H1 (cell line): ENCODE measurements at regions not wholly inside any gene's neighbourhood (a gene's known extent, or its start where the extent isn't known, plus 50 kb on each side); places are given as distances from the start of the nearest gene placed in this dataset.

ENCODE experiments used
- CTCF ChIA-PET: fragments of 300-600 bp; sonication (Branson Sonifier 250); formaldehyde crosslinking; loops from one replicate; lab custom pipeline; 2021; ENCODE audit not compliant: partially characterized antibody; lab: Charles Lee
- POLR2A ChIA-PET: fragments of 300-600 bp; sonication (Branson Sonifier 250); formaldehyde crosslinking; loops from one replicate; lab custom pipeline; 2021; ENCODE audit warnings: inconsistent platforms; ENCODE audit not compliant: partially characterized antibody; lab: Charles Lee
- DNase-seq, 2 experiments: peaks; one replicate each; pipeline versions ENCODE4 v3.0.0 to v3.0.0-alpha.2; 2010 to 2022; ENCODE audit warnings: low spot score in 2 of 2, low read depth in 1 of 2, mixed read lengths in 1 of 2
- FAIRE-seq: peaks from 2 replicates; lab custom pipeline; 2011; peaks lifted over from hg19 to GRCh38; lab: Jason Lieb, UNC
- H2AFZ ChIP-seq: 2 replicates; pipeline ENCODE4 v1.8.1; 2012; ENCODE audit warnings: low read length, inconsistent platforms
- H2AK5ac ChIP-seq: 2 replicates; pipeline ENCODE4 v1.6.1; 2013; ENCODE audit warnings: low read depth, low read length
- H2BK120ac ChIP-seq: replicated peaks from 2 replicates; pipeline ENCODE3; 2013; ENCODE audit warnings: low read depth, low read length, inconsistent platforms
- H2BK12ac ChIP-seq: 2 replicates; pipeline ENCODE4 v1.6.1; 2013; ENCODE audit warnings: low read depth, low read length
- H2BK15ac ChIP-seq: 2 replicates; pipeline ENCODE4 v1.6.1; 2013; ENCODE audit warnings: low read length
- H2BK20ac ChIP-seq: 2 replicates; pipeline ENCODE4 v1.6.1; 2013; ENCODE audit warnings: low read length
- H2BK5ac ChIP-seq: 2 replicates; pipeline ENCODE4 v1.6.1; 2013; ENCODE audit warnings: low read depth, low read length
- H3K14ac ChIP-seq: 2 replicates; pipeline ENCODE4 v1.6.1; 2013; ENCODE audit warnings: inconsistent platforms; ENCODE audit not compliant: insufficient read length
- H3K18ac ChIP-seq: 2 replicates; pipeline ENCODE4 v1.6.1; 2013; ENCODE audit warnings: low read length; ENCODE audit errors: extremely low read depth
- H3K23ac ChIP-seq: 2 replicates; pipeline ENCODE4 v1.6.1; 2013; ENCODE audit warnings: inconsistent platforms; ENCODE audit not compliant: insufficient read length
- H3K23me2 ChIP-seq: 2 replicates; pipeline ENCODE4 v1.6.1; 2013; ENCODE audit warnings: low read depth, low read length
- H3K27ac ChIP-seq: 2 replicates; pipeline ENCODE4 v1.6.1; 2011; ENCODE audit warnings: low read depth, low read length, inconsistent platforms
- H3K27me3 ChIP-seq, 4 experiments: replicated peaks in 1 of 4; 1 replicate in 1 of 4; 2 replicates in 3 of 4; pipeline versions ENCODE4 v1.6.1 to v1.8.1; 2011 to 2013; ENCODE audit warnings: low read length in 3 of 4, mild to moderate bottlenecking in 3 of 4, inconsistent platforms in 2 of 4, mixed read lengths in 2 of 4, moderate library complexity in 1 of 4; ENCODE audit not compliant: control insufficient read depth in 3 of 4, insufficient read depth in 3 of 4; ENCODE audit errors: extremely low read depth in 1 of 4
- H3K36me3 ChIP-seq, 4 experiments: 2 replicates each; pipeline versions ENCODE4 v1.6.1 to v1.8.1; 2011 to 2013; ENCODE audit warnings: mild to moderate bottlenecking in 4 of 4, low read length in 3 of 4, moderate library complexity in 2 of 4, control low read depth in 1 of 4, inconsistent platforms in 1 of 4; ENCODE audit not compliant: insufficient read depth in 4 of 4, control insufficient read depth in 2 of 4
- H3K4ac ChIP-seq: replicated peaks from 2 replicates; pipeline ENCODE3; 2013; ENCODE audit warnings: low read length, low read depth, mixed read lengths, inconsistent platforms; ENCODE audit not compliant: insufficient read length
- H3K4me1 ChIP-seq, 4 experiments: replicated peaks in 1 of 4; 1 replicate in 1 of 4; 2 replicates in 3 of 4; pipeline versions ENCODE4 v1.6.1 to v1.8.1; 2011 to 2013; ENCODE audit warnings: low read length in 3 of 4, inconsistent platforms in 2 of 4, mixed read lengths in 1 of 4; ENCODE audit not compliant: insufficient read depth in 4 of 4, control insufficient read depth in 3 of 4
- H3K4me2 ChIP-seq, 2 experiments: 2 replicates each; pipeline versions ENCODE4 v1.6.1 to v1.8.1; 2011 to 2013; ENCODE audit warnings: low read depth in 2 of 2, low read length in 2 of 2, control low read depth in 1 of 2, inconsistent platforms in 1 of 2, mild to moderate bottlenecking in 1 of 2; ENCODE audit not compliant: insufficient read depth in 1 of 2
- H3K4me3 ChIP-seq, 4 experiments: fragments of 200-600, 300-600 bp in 1 of 4; sonication (generic), shearing (Covaris generic), sonication (Bioruptor Twin) in 1 of 4; 2 replicates each; pipeline versions ENCODE4 v1.5.1 to v1.8.1; 2011 to 2016; ENCODE audit warnings: low read length in 4 of 4, low read depth in 3 of 4, control low read depth in 2 of 4, inconsistent platforms in 2 of 4, mild to moderate bottlenecking in 2 of 4, mixed read lengths in 1 of 4, moderate library complexity in 1 of 4; ENCODE audit not compliant: insufficient read depth in 2 of 4; ENCODE audit errors: extremely low read depth in 1 of 4
- H3K56ac ChIP-seq: replicated peaks from 2 replicates; pipeline ENCODE3; 2013; ENCODE audit warnings: low read depth, mild to moderate bottlenecking, mixed read lengths, low read length, inconsistent platforms; ENCODE audit not compliant: insufficient read length
- H3K79me1 ChIP-seq: 2 replicates; pipeline ENCODE4 v1.6.1; 2013; ENCODE audit warnings: low read depth, low read length, control low read depth
- H3K79me2 ChIP-seq, 2 experiments: 2 replicates each; pipeline versions ENCODE4 v1.6.1 to v1.8.1; 2012 to 2013; ENCODE audit warnings: low read length in 2 of 2, mild to moderate bottlenecking in 2 of 2, inconsistent platforms in 1 of 2; ENCODE audit not compliant: insufficient read depth in 2 of 2, control insufficient read depth in 1 of 2
- H3K9ac ChIP-seq, 4 experiments: replicated peaks in 1 of 4; 1 replicate in 1 of 4; 2 replicates in 3 of 4; pipeline versions ENCODE4 v1.6.1 to v1.8.1; 2011 to 2013; ENCODE audit warnings: low read depth in 3 of 4, low read length in 3 of 4, control low read depth in 2 of 4, mild to moderate bottlenecking in 2 of 4, moderate library complexity in 2 of 4, inconsistent platforms in 1 of 4; ENCODE audit errors: extremely low read depth in 1 of 4
- H3K9me3 ChIP-seq, 2 experiments: 2 replicates each; pipeline versions ENCODE4 v1.6.1 to v1.8.1; 2012 to 2013; ENCODE audit warnings: mild to moderate bottlenecking in 2 of 2, moderate library complexity in 2 of 2, control low read depth in 1 of 2, inconsistent platforms in 1 of 2, low read depth in 1 of 2, low read length in 1 of 2, mixed read lengths in 1 of 2; ENCODE audit not compliant: insufficient read depth in 2 of 2
- H4K20me1 ChIP-seq, 2 experiments: replicated peaks in 1 of 2; 2 replicates each; pipeline versions ENCODE3 to v1.8.1; 2011 to 2013; ENCODE audit warnings: inconsistent platforms in 2 of 2, low read length in 2 of 2, mild to moderate bottlenecking in 1 of 2; ENCODE audit not compliant: insufficient read depth in 2 of 2, control insufficient read depth in 1 of 2
- H4K5ac ChIP-seq: 2 replicates; pipeline ENCODE4 v1.6.1; 2013; ENCODE audit warnings: low read length, low read depth, mixed read lengths, inconsistent platforms; ENCODE audit not compliant: insufficient read length
- H4K8ac ChIP-seq: 2 replicates; pipeline ENCODE4 v1.8.0; 2013; ENCODE audit warnings: mild to moderate bottlenecking, moderate library complexity, low read length, inconsistent platforms; ENCODE audit not compliant: insufficient read depth; ENCODE audit errors: extremely low read depth
- H4K91ac ChIP-seq: replicated peaks from 2 replicates; pipeline ENCODE3; 2013; ENCODE audit warnings: low read length, mixed read lengths, inconsistent platforms; ENCODE audit not compliant: insufficient read length
- CTBP2 ChIP-seq: IDR thresholded peaks from 2 replicates; pipeline ENCODE4 v1.7.0; 2011; ENCODE audit warnings: borderline replicate concordance, mild to moderate bottlenecking, moderate library complexity, mixed read lengths, low read length; ENCODE audit not compliant: insufficient read depth, insufficient read length
- GABPA ChIP-seq: IDR thresholded peaks from 2 replicates; pipeline ENCODE4 v1.6.1; 2011; ENCODE audit warnings: mild to moderate bottlenecking, low read length, moderate library complexity, borderline replicate concordance; ENCODE audit not compliant: insufficient read depth
- JUN ChIP-seq: IDR thresholded peaks from 2 replicates; pipeline ENCODE4 v1.6.1; 2011; ENCODE audit warnings: low read depth, mild to moderate bottlenecking, improper control_type of control experiment, low read length
- POU5F1 ChIP-seq: IDR thresholded peaks from 2 replicates; pipeline ENCODE4 v1.6.1; 2011; ENCODE audit warnings: low read depth, mild to moderate bottlenecking, low read length, moderate library complexity
- RFX5 ChIP-seq: IDR thresholded peaks from 2 replicates; pipeline ENCODE4 v1.6.1; 2011; ENCODE audit warnings: low read depth, low read length, improper control_type of control experiment, borderline replicate concordance
- SIX5 ChIP-seq: IDR thresholded peaks from 2 replicates; pipeline ENCODE4 v1.6.1; 2011; ENCODE audit warnings: mild to moderate bottlenecking, low read depth, low read length
- TCF12 ChIP-seq: IDR thresholded peaks from 2 replicates; pipeline ENCODE4 v1.6.1; 2011; ENCODE audit warnings: low read depth, mild to moderate bottlenecking, low read length
- USF2 ChIP-seq: IDR thresholded peaks from 2 replicates; pipeline ENCODE4 v1.6.1; 2011; ENCODE audit warnings: low read length, improper control_type of control experiment
- ZNF274 ChIP-seq: IDR thresholded peaks from 2 replicates; pipeline ENCODE4 v1.7.0; 2012; ENCODE audit warnings: low read length, borderline replicate concordance; ENCODE audit errors: extremely low read depth
- WGBS, 2 experiments: shearing (Covaris generic) in 1 of 2; methylation state at CpG; one replicate each; pipeline versions ENCODE4 v1.1.6 to v1.1.7; 2013 to 2015; ENCODE audit warnings: low lambda C conversion rate in 2 of 2, mixed read lengths in 2 of 2, inconsistent platforms in 1 of 2, low coverage in 1 of 2, missing lambda C conversion rate in 1 of 2; ENCODE audit not compliant: insufficient replicate concordance in 2 of 2, insufficient coverage in 1 of 2, insufficient read length in 1 of 2; ENCODE audit errors: extremely low coverage in 1 of 2, missing lambda C conversion rate in 1 of 2; 5-methylcytosine and 5-hydroxymethylcytosine counted together

DNA sequence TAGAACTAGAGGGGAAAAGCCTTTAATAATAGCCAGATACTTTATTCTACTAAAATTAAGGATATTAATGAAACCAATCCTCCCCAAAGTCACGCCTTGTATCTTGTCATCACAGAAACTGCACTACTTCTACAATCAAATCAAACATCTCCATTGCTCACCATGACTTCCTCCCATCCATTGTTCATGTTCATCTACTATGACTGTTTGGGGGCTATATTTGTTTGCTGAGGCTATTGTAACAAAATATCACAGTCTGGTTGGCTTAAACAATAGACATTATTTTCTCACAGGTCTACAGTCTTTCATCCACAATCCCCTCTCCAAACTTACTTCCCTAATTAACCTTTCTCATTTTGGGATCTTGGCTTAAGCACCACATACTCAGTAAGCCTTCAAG lies 193.6 kb upstream of the FSCB start (continued):
- TF ChIP-seq ZNF274: no peak

DNA sequence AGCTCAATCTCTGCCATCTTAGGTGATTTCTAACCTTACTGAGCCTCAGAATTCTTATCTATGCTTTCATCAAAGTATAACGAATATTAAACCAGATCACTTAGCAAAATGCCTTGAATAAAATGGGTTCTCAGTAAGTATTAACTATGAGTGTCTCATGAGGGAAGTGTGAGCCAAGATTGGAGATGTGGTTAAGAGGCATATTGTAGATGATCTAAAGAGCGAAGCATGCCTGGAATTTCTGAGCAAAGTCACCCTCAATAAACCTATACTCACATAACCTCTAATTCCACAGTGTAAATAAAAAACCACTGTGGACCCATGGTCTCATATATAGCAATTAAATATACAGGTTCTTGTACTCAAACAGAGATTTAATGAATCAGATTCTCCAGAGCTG lies 193.1 kb upstream of the FSCB start:
- H2BK5ac ChIP-seq: no peak overlapping the region

More for the DNA sequence above, 193.1 kb upstream of the FSCB start:
- Histone ChIP-seq H4K91ac (no peak overlapping the region), H3K14ac (no peak overlapping the region), H3K56ac (no peak overlapping the region), H2BK15ac (no peak overlapping the region), H3K27me3 (no peaks in the 10 kb centered on the region), H3K23ac (no peak overlapping the region), H3K9me3 (no peaks in the 10 kb centered on the region), H3K4me2 (no peak overlapping the region), H2BK20ac (no peak overlapping the region), H3K4me3 (no peak overlapping the region), H4K20me1 (no peaks in the 10 kb centered on the region), H3K23me2 (no peaks in the 10 kb centered on the region), H2AK5ac (no peak overlapping the region), H3K27ac (no peak overlapping the region), H3K36me3 (no peaks in the 10 kb centered on the region), H4K8ac (no peak overlapping the region), H3K4ac (no peak overlapping the region), H2BK120ac (no peak overlapping the region), H3K18ac (no peak overlapping the region), H3K9ac (no peak overlapping the region), H3K79me2 (no peaks in the 10 kb centered on the region), H3K4me1 (no peaks in the 10 kb centered on the region), H2AFZ (no peak overlapping the region), H4K5ac (no peak overlapping the region), H3K79me1 (no peaks in the 10 kb centered on the region), H2BK12ac (no peak overlapping the region)
- DNase-seq: no peak
- ChIA-PET POLR2A (interaction anchor here (1.1 kb wide), 1 partner anchor 16 kb away, joined by 3 read pairs; no protein-coding TSS in a partner anchor), CTCF (no interaction called here)
- TF ChIP-seq RFX5: no peak
- no peak for TF ChIP-seq TCF12
- no peak for TF ChIP-seq GABPA
- TF ChIP-seq POU5F1: no peak
- TF ChIP-seq CTBP2: no peak
- TF ChIP-seq SIX5: no peak
- TF ChIP-seq JUN: no peak
- no peak for TF ChIP-seq USF2
- 93% methylated on average over 2 of the region's 2 CpGs; no CpG with 5 or more reads in 1 of the 2 experiments for WGBS, 2 experiments
- FAIRE-seq: no peak
